ENCODE measurements at regions not wholly inside any gene's neighbourhood (a gene's known extent, or its start where the extent isn't known, plus 50 kb on each side); places are given as distances from the start of the nearest gene placed in this dataset.

DNA sequence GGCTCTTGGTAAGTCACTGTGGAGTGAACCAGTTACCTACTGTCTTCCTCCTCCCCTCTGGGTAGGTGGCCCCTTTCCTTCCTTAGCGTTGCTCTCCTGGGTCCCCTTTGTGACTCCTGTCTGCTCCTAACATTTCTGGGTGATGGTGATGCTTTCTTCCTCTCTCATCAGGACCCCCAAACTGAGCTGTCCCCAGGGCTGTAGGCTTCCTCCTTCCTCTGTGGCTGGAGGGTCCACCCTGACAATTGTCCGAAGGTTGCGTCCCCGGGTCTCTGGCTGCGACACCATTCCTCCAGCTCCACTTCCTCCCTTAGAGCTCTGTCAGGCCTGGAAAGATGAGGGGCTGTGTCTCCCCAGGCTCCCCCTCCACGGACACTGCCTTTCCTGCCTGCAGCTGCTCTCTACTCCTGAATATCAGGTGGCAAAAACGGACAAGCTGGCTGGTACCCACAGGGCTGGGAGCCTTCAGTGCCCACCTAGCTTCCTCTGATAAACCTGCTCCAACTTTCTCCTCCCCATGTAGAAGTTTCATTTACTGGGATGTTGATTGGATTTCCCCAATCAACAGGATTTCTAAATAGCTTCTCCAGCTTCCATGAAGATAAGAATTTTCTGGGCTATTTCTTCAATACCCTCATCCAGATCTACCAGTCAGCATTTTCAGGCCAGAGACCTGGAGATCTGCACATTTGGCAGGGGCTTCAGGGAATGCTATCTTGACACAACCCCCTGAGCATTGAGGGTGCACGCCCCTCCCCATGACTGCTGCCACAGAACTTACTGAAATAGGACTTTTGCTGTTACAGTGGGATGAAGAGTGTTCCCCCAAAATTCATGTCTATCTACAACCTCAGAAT, 506.5 kb downstream of the TCERG1L start:
- no peak for DNase-seq (ENCODE audit: low read depth in 2 of 3, low spot score in 2 of 3)

- DNase-seq (ENCODE audit: low read depth in 2 of 3, low spot score in 2 of 3), result no peak
Observed at GRCh38 chr10:130805635-130806030, 505.9 kb downstream of the TCERG1L start.

DNA sequence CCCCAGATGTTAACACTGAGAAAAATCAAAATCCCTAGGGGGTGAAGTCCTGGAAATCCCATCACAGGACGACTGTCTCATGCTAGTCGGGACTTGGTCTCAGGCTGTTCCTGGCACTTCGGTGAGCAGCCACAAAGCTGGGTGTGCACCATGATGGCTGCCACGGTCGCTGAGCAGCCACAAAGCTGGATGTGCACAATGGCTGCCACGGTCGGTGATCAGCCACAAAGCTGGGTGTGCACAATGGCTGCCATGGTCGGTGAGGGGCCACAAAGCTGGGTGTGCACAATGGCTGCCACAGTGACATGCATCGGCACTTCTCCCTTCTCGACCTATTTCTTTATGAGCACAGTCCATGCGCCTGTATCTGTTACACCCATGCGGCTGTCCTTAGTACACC, 505.1 kb downstream of the TCERG1L start:
- DNase-seq (ENCODE audit: low read depth in 2 of 3, low spot score in 2 of 3), result no peak

DNA sequence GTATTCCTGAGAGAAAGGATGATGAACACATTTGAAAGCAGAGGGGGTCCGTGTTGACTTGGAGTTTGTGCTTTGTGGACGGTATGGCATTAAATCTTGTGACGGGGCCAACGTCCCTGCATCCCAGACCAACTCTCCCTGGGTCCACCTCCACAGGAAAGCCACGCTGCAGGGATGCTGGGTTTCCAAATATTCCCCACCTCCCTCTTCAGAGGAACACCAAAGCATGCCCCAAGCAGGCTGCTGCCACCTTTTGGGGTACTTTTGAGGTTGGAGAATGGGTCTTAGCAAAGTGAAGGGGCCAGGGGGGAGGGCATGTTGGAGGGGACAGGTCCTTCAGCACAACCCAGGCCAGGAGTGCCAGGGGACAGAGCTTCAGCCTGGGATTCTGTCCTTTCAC, 504.4 kb downstream of the TCERG1L start:
- DNase-seq (ENCODE audit: low read depth in 2 of 3, low spot score in 2 of 3), result no peak

GRCh38 chr10:130807721-130808120, 503.8 kb downstream of the TCERG1L start:
- DNase-seq (ENCODE audit: low read depth in 2 of 3, low spot score in 2 of 3), result no peak

GRCh38 chr10:130808243-130808642, 503.3 kb downstream of the TCERG1L start:
- no peak for DNase-seq (ENCODE audit: low read depth in 2 of 3, low spot score in 2 of 3)

GRCh38 chr10:130808686-130809085, 502.8 kb downstream of the TCERG1L start:
- DNase-seq (ENCODE audit: low read depth in 2 of 3, low spot score in 2 of 3), result no peak

DNA sequence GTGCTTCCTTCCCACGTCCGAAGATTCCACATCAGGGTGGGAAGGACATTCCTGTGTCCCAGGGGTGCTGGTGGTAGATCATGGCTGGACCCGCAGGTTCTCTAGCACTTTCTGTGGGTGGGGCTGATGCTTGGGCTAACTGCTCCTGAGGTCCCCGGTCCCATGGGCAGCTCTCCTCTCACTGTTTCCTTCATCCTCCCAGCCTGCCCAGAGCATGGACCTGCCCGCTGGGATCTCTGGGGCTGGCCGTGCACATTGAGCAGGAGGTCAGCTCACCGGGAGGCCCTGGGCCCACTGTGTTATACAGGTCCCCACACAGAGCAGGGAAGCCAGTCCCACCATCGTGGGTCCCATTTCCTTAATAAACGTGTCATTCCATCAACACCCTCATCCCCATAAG, 502.3 kb downstream of the TCERG1L start:
- no peak for DNase-seq (ENCODE audit: low read depth in 2 of 3, low spot score in 2 of 3)

GRCh38 chr10:130809761-130810515, 501.6 kb downstream of the TCERG1L start:
- DNase-seq (ENCODE audit: low read depth in 2 of 3, low spot score in 2 of 3), result no peak

GRCh38 chr10:130810856-130811255, 500.7 kb downstream of the TCERG1L start:
- DNase-seq (ENCODE audit: low read depth in 2 of 3, low spot score in 2 of 3), result no peak

DNA sequence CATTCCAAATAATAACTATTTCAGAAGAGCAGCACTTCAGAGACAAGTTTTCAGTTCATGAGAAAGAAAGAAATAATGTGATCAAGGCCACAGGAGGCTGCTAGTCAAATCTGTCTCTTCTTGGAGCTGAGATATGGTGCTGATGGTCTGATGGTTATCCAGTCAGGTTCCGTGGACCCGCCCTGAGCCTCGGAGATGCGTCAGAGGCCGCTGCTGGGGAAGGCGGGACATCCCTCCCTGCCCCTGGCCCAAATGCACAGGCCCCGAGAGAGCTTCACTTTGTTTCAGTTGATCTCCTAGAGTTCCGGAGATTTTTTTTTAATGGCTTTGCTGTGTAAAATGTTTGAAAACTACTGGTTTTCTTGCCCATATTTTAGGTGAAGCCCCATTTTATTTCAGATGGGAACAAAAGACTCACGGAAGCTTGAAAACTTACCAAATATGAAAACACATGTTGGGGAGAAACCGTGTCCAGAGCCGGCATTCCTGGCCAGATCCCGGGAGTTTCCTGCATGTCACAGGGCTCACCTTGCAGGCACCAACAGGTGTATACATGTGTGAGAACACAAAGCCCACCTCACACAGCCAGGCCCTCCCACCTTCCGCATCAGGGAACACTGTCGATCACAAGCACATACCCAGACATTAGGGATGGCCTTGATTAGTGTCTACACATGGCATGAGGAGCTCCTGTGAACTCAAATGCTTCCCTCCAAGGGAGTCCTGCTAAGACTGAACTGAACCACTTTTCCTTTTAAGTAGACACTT, 499.0 kb downstream of the TCERG1L start:
- DNase-seq (ENCODE audit: low read depth in 2 of 3, low spot score in 2 of 3), result no peak

DNA sequence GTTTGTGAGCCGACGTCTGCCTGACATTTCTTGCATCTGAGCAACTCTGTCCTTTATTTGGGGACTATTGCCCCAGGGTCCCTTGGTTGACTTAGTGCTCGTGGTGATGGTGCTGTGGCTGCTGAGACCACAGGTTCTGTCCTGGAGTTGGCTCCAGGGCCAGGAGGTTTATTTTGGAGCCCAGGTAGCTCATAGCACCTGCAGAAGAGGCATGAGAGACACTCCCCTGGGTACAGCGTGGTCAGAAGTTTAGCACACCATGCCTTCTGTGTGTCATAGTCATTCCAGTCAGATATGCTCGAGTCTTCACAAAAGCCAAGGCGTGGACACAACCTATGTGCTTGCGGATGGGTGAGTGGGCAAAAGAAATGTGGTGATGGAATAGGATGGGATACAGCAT, 496.9 kb downstream of the TCERG1L start:
- no peak for DNase-seq (ENCODE audit: low read depth in 2 of 3, low spot score in 2 of 3)

DNA sequence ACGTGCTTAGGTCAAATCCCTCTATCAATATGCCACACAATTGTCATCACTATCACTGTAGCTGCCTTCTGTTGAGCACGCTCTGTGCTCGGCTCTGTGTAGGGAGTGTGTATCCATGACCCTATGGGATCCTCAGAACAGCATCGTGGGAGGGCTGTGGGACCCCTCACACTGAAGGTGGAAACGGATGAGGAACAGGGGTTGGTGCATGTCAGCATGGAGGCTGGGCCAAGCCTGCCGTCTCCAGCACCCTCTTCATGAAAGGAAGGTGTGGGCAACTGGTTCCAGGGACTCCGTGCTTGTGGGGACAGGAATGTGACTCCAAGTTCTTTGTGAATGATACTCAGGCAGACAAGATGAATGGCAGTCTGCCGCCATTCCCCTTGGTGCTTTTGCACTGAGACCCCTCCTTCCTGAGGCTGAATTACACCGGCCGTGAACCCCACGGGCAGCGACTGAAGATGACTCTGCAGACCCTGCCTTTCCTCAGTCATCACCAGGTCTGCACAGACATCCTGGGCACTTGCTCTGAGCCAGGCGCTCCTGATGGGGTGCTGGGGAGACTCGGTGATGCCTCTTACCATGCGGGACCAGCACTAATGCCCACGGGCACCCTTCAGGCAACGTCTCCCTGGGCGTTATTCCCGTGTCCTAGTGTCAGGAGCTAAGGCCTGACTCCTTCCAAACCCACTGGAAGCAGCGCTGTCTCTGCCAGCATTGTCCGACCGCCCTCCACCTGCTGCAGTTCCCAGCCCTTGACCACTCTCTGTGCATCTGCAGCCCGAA, 495.2 kb downstream of the TCERG1L start:
- no peak for DNase-seq (ENCODE audit: low read depth in 2 of 3, low spot score in 2 of 3)

- no peak for DNase-seq (ENCODE audit: low read depth in 2 of 3, low spot score in 2 of 3)
Observed at GRCh38 chr10:130817046-130817624, 494.4 kb downstream of the TCERG1L start.

- DNase-seq (ENCODE audit: low read depth in 2 of 3, low spot score in 2 of 3), result no peak
Observed at GRCh38 chr10:130817674-130818073, 493.8 kb downstream of the TCERG1L start.

- DNase-seq (ENCODE audit: low read depth in 2 of 3, low spot score in 2 of 3), result no peak
Observed at GRCh38 chr10:130820880-130821482, 490.5 kb downstream of the TCERG1L start.

- DNase-seq (ENCODE audit: low read depth in 2 of 3, low spot score in 2 of 3), result no peak
Observed at GRCh38 chr10:130824230-130825014, 487.1 kb downstream of the TCERG1L start.

DNA sequence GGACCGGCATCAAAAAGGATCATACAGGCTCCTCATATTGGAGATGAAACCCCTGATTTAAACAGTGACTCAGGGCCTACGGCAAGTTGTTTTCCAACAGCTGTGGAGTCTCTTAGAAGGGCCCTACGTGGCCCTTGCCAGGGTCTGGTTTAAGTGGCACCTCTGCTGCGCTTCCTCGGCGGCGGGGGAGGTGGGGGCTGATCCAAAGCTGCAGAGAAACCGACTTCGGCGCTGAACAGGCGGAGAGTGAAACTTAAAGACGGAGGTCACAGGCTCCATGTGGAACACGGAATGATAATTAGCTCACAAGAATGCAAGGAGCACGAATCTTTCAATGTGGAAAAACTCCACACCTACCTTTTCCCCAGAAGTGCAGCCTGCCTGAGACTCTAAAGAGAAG, 477.9 kb downstream of the TCERG1L start:
- no peak for DNase-seq (ENCODE audit: low read depth in 2 of 3, low spot score in 2 of 3)

- DNase-seq (ENCODE audit: low read depth in 2 of 3, low spot score in 2 of 3), result no peak
Observed at GRCh38 chr10:130834170-130834569, 477.4 kb downstream of the TCERG1L start.

Data from hematopoietic multipotent progenitor cell (in vitro differentiated cells).